GM20000 (cell line): ENCODE measurements at regions not wholly inside any gene's neighbourhood (a gene's known extent, or its start where the extent isn't known, plus 50 kb on each side); places are given as distances from the start of the nearest gene placed in this dataset.

ENCODE experiments used
- DNase-seq: peaks from one replicate; pipeline ENCODE4 v3.0.0; 2012; ENCODE audit warnings: low spot score
- TF ChIP-seq, protein P1 (sequence below): IDR thresholded peaks from 2 replicates; pipeline ENCODE4 v1.5.1; 2012; ENCODE audit warnings: mild to moderate bottlenecking, control low read depth; ENCODE audit errors: extremely low read depth, missing control alignments

DNA sequence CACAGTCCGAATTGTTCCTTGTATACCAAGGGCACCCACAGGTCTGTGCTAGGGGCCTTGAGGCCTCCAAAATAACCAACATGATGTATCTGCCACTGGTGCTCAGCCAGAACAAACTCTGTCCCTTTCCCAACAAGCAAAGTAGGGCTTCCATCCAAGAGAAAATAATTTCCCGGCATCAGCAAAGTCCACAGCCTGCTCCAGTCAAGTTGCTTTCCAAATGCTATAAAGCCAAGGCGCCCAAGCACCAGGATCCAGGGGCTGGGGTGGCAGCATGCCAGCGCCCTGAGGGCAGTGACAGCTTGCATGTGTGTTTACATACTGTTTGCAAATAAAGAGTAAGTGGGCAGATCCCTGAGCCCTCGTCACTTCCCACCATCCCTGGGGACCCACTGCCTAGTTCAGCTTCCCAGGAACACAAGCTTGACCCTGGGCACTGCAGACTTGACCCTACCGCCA lies 155.9 kb downstream of the ERCC6L2 start:
- no peak for DNase-seq
- TF ChIP-seq, protein P1, sequence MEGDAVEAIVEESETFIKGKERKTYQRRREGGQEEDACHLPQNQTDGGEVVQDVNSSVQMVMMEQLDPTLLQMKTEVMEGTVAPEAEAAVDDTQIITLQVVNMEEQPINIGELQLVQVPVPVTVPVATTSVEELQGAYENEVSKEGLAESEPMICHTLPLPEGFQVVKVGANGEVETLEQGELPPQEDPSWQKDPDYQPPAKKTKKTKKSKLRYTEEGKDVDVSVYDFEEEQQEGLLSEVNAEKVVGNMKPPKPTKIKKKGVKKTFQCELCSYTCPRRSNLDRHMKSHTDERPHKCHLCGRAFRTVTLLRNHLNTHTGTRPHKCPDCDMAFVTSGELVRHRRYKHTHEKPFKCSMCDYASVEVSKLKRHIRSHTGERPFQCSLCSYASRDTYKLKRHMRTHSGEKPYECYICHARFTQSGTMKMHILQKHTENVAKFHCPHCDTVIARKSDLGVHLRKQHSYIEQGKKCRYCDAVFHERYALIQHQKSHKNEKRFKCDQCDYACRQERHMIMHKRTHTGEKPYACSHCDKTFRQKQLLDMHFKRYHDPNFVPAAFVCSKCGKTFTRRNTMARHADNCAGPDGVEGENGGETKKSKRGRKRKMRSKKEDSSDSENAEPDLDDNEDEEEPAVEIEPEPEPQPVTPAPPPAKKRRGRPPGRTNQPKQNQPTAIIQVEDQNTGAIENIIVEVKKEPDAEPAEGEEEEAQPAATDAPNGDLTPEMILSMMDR, result no peak

DNA sequence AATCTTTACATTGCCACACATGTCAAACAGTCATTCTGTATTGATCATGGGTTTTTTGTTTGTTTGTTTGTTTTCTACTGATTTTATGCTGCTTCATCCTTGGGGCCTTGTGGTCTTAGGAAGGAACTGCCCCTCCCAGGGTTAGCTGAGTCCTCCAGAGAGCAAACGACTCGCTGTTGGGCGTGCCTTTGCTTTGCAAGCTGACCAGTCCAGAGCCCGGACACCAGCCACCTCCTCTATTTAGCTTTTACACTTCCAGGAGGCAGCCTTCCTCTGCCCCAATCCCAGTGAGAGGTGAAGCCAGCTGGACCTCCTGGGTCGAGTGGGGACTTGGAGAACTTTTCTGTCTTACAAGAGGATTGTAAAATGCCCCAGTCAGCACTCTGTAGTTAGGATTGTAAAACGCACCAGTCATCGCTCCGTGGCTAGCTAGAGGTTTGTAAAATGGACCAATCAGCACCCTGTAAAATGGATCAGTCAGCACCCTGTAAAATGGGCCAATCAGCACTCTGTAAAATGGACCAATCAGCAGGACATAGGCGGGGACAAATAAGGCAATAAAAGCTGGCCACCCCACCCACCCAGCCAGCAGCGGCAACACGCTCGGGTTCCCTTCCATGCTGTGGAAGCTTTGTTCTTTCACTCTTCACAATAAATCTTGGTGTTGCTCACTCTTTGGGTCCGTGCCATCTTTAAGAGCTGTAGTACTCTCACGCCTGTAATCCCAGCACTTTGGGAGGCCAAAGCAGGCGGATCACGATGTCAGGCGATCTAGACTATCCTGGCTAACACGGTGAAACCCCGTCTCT lies 154.4 kb downstream of the ERCC6L2 start:
- no peak for DNase-seq
- TF ChIP-seq, protein P1, result no peak

DNA sequence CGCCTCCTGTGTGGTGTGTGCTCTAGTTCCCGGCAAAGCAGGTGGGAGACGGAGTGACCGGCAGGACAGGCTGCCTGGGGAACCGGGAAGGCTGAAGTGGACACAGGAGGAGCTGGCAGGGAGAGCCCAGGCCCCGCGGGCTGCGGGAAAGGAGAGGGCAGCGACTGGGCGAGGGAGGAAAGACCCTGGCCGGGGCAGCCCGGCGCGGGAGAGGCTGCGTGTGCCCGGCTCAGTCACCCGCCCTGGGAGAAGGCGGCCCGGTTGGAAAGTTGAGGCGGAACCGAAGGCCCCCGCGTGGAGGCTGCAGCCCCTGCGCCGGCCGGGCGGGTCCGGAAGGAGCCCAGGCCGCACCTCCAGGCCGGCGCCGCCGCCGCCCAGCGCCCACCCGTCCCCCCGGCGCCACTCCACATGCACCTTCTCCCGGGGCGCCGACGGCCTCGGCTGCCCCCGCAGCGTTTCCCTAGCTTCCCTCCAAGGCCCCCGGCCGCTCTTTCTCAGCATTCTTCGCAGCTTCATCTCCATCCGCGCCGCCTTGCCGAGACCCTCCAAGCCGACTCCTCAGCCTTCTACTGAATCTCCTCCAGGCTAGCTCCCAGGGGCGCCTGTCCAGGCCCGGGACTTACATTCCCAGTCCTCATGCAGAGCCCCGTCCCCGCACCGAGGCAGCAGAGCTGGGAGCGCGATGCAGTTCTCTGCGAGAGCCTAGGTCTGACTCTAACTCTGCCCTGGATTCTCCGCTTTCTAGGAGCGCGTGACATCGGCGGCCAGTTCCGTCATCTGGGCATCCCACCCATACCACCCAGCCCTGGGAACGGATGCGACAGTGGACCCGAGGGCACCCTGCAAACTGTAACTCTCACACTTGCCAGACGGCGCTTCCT lies 152.0 kb downstream of the ERCC6L2 start:
- DNase-seq, result peak; percentile 45
- TF ChIP-seq, protein P1, result no peak

DNA sequence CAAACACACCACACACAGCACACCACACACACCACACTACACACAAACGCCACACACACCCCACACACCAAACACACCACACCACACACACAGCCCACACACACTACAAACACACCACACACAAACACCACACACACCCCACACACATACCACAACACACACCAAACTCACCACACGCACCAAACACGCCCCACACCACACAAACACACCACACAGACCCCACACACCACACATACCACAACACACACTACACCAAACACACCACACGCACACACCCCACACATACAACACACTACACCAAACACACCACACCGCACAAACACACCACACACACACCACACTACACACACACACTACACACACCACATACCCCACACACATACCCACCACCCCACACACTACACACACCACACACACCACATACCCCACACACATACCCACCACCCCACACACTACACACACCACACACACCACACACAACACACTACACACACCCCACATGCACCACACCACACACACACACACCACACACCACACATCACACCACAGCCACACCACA lies 151.2 kb downstream of the ERCC6L2 start:
- TF ChIP-seq, protein P1, result no peak
- no peak for DNase-seq

DNA sequence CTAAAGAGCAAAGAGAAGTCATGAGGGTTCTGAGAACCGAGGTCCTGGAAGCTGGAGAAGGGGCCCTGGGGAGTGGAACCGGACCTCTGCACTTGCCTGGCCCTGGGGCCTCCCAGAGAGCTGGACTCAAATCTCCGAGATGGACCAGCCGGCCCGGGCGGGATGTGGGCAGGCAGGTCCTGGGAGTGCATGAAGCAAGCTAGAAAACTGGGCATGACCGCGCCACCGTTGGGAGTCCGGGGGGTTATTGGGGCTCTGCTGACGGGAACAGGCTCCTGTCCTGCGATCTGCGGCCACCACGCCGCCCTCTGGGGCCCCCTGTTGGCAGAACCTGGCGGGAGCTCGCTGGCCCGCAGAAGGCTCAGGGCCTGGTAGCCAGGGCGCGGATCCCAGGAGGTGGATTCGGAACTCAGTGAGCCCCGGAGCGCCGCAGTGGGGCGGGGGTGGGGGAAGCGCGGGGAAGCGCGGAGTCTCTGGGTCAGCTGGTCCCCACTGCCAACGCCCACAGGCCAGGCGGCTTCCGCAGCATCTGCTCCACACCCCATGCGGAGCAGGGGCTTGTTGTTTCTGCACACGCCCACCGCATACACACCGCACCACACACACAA lies 150.6 kb downstream of the ERCC6L2 start:
- TF ChIP-seq, protein P1, result peak; percentile 9
- peak; percentile 78 for DNase-seq

DNA sequence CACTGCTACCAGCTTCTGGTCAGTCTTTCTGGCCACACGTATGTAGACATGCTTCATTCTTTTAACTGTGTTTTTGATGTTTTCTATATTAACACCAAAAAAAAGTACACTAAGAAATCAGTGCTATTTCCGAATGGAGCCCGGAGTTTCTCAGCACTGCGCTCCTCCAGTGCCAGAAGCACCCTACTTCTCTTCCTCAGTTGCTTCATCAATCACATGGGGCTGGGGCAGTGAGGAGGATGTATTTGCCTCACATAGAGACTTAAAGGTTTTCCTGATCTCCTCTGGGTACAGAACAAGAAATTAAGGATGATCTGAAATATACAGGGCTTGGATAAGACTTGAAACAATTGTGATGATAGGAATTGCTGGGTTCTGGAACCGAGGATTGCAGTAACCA lies 148.0 kb downstream of the ERCC6L2 start:
- TF ChIP-seq, protein P1, result no peak
- DNase-seq, result no peak
